GM23338 (cell line): ENCODE measurements at regions not wholly inside any gene's neighbourhood (a gene's known extent, or its start where the extent isn't known, plus 50 kb on each side); places are given as distances from the start of the nearest gene placed in this dataset.
A peak's percentile ranks its signal among the peaks of the same experiment; 100 is the strongest.
"Not testable (repeated sequence)": the region's sequence is repeated elsewhere in the genome, so short reads cannot be mapped to it uniquely, and the experiment has no call there.

ENCODE experiments used
- ATAC-seq: fragments of 200-7000 bp; cut with Tn5 transposase; 3 replicates; pipeline ENCODE4 v1.9.1; 2020
- DNase-seq: peaks from one replicate; pipeline ENCODE4 v3.0.0-alpha.2; 2015; ENCODE audit warnings: low spot score
- H2AFZ ChIP-seq: fragments of 200-600 bp; sonication (generic); 2 replicates; pipeline ENCODE4 v1.8.0; 2016; ENCODE audit warnings: antibody characterized with exemption, mild to moderate bottlenecking, moderate library complexity
- H3F3A ChIP-seq: fragments of 200-600 bp; sonication (generic); replicated peaks from 2 replicates; pipeline ENCODE4 v1.8.0; 2017; ENCODE audit warnings: antibody characterized with exemption, mixed run types, low read depth
- H3K27ac ChIP-seq: fragments of 200-600 bp; sonication (generic); 2 replicates; pipeline ENCODE4 v1.6.1; 2016; ENCODE audit warnings: low read depth
- H3K27me3 ChIP-seq: fragments of 200-600 bp; sonication (generic); 2 replicates; pipeline ENCODE4 v1.8.0; 2016; ENCODE audit warnings: mild to moderate bottlenecking, mixed run types, moderate library complexity; ENCODE audit not compliant: insufficient read depth
- H3K36me3 ChIP-seq: fragments of 200-600 bp; sonication (generic); 2 replicates; pipeline ENCODE4 v1.8.0; 2016; ENCODE audit warnings: mild to moderate bottlenecking; ENCODE audit not compliant: insufficient read depth
- H3K4me1 ChIP-seq: fragments of 200-600 bp; sonication (generic); 2 replicates; pipeline ENCODE4 v1.8.0; 2016; ENCODE audit warnings: mild to moderate bottlenecking, moderate library complexity; ENCODE audit not compliant: insufficient read depth
- H3K4me2 ChIP-seq: fragments of 200-600 bp; sonication (generic); 2 replicates; pipeline ENCODE4 v1.7.1; 2017; ENCODE audit warnings: mixed run types
- H3K4me3 ChIP-seq: fragments of 200-600 bp; sonication (generic); 2 replicates; pipeline ENCODE4 v1.6.1; 2016; ENCODE audit warnings: mixed run types
- H3K79me2 ChIP-seq: fragments of 200-600 bp; sonication (generic); replicated peaks from 2 replicates; pipeline ENCODE4 v1.8.0; 2017; ENCODE audit warnings: mild to moderate bottlenecking; ENCODE audit not compliant: insufficient read depth
- H3K9me2 ChIP-seq: fragments of 200-600 bp; sonication (generic); 2 replicates; pipeline ENCODE4 v1.8.0; 2017; ENCODE audit not compliant: insufficient read depth
- H4K20me1 ChIP-seq: fragments of 200-600 bp; sonication (generic); replicated peaks from 2 replicates; pipeline ENCODE4 v1.8.0; 2017; ENCODE audit warnings: mild to moderate bottlenecking; ENCODE audit not compliant: insufficient read depth
- H3K27ac Mint-ChIP-seq: 2 replicates; pipeline ENCODE4 v1.8.0; 2020; ENCODE audit warnings: inconsistent platforms, mild to moderate bottlenecking, moderate library complexity, mixed read lengths
- H3K27me3 Mint-ChIP-seq: 3 replicates; pipeline ENCODE4 v1.8.0; 2022; ENCODE audit warnings: low read depth, mild to moderate bottlenecking, moderate library complexity, mixed read lengths, inconsistent platforms; ENCODE audit not compliant: insufficient read depth, poor library complexity
- H3K36me3 Mint-ChIP-seq: 3 replicates; pipeline ENCODE4 v1.8.0; 2021; ENCODE audit warnings: low read depth, mild to moderate bottlenecking, inconsistent platforms, moderate library complexity, mixed read lengths
- H3K4me1 Mint-ChIP-seq: 3 replicates; pipeline ENCODE4 v1.8.0; 2020; ENCODE audit warnings: mild to moderate bottlenecking, inconsistent platforms, mixed read lengths
- H3K4me3 Mint-ChIP-seq: 3 replicates; pipeline ENCODE4 v1.8.0; 2021; ENCODE audit warnings: moderate library complexity, mild to moderate bottlenecking, inconsistent platforms, mixed read lengths
- H3K9me3 Mint-ChIP-seq: 3 replicates; pipeline ENCODE4 v1.8.0; 2020; ENCODE audit warnings: moderate library complexity, mild to moderate bottlenecking, inconsistent platforms, mixed read lengths
- CREB1 ChIP-seq: fragments of 250-450 bp; sonication (Bioruptor Pico); IDR thresholded peaks from 2 replicates; pipeline ENCODE4 v1.5.0; 2020; ENCODE audit warnings: low read depth, mild to moderate bottlenecking, moderate library complexity
- EZH2 ChIP-seq: fragments of 200-600 bp; sonication (generic); IDR thresholded peaks from one replicate; pipeline ENCODE4 v1.8.0; 2017; ENCODE audit warnings: antibody characterized with exemption, mild to moderate bottlenecking, low read depth; ENCODE audit not compliant: unreplicated experiment
- EZH2phosphoT487 ChIP-seq: fragments of 200-600 bp; sonication (generic); IDR thresholded peaks from one replicate; pipeline ENCODE4 v1.8.1; 2018; ENCODE audit warnings: antibody characterized with exemption; ENCODE audit not compliant: unreplicated experiment
- JUNB ChIP-seq: IDR thresholded peaks from one replicate; pipeline ENCODE4 v1.6.1; 2016; ENCODE audit warnings: antibody characterized with exemption; ENCODE audit not compliant: unreplicated experiment
- POLR2AphosphoS5 ChIP-seq: IDR thresholded peaks from 2 replicates; pipeline ENCODE4 v1.6.1; 2016; ENCODE audit warnings: antibody characterized with exemption, low read depth
- TF ChIP-seq, protein P1 (sequence below): IDR thresholded peaks from one replicate; pipeline ENCODE4 v1.6.1; 2018; ENCODE audit warnings: antibody characterized with exemption; ENCODE audit not compliant: unreplicated experiment
- TF ChIP-seq, protein P2 (sequence below), 2 experiments: fragments of 200-600 bp in 1 of 2; sonication (generic) in 1 of 2; conservative IDR thresholded peaks; 2 replicates each; pipeline versions ENCODE4 v1.5.1 to v1.6.1; 2016 to 2017; ENCODE audit warnings: antibody characterized with exemption in 2 of 2, low read depth in 2 of 2, mild to moderate bottlenecking in 2 of 2, moderate library complexity in 1 of 2

DNA sequence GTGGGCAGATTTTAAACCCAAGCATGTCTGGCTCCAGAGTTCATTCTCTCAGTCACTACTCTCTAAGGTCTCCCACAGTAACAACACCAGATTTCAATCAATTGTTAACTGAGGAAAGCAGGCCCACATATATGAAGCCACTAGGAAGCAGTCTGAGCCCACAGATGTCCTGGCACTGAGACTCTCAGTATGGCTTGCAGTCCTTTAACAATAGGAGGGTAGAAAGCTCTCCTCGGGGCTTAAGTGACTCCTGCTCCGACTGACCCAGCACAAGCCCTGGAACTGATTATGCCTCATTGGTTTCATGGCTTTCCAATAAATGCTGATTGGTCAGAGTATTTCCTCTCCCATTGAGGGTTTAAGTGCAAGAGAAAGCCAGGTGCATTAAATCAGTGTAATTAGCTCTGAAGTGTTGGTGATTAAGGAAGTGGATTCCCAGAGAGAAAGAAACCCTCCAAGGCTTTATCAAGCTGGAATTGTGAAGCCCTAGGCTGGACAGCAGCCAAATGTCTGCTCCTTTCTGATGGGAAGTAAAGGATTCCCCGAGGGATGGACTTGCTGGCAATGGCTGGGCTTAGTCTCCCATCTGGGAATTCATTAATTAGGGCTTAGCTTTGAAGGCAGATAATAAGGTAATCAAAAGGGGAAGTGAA, 76.6 kb upstream of the PROKR2 start:
- Histone ChIP-seq H3K27ac (no peak overlapping the region), H3K79me2 (no peaks in the 10 kb centered on the region), H3K27me3 (no peaks in the 10 kb centered on the region), H2AFZ (no peak overlapping the region), H3K9me2 (no peaks in the 10 kb centered on the region), H3K4me1 (peaks cover 4% of the 10 kb centered on the region; the same call in 1 of the 2 replicates), H3K4me2 (no peak overlapping the region), H3K4me3 (no peak overlapping the region), H3F3A (no peaks in the 10 kb centered on the region), H3K36me3 (no peaks in the 10 kb centered on the region), H4K20me1 (no peaks in the 10 kb centered on the region)
- no peak overlapping the region for H3K4me3 Mint-ChIP-seq
- H3K9me3 Mint-ChIP-seq, result no peaks in the 10 kb centered on the region; the same call in 2 of the 3 replicates
- TF ChIP-seq, protein P1, sequence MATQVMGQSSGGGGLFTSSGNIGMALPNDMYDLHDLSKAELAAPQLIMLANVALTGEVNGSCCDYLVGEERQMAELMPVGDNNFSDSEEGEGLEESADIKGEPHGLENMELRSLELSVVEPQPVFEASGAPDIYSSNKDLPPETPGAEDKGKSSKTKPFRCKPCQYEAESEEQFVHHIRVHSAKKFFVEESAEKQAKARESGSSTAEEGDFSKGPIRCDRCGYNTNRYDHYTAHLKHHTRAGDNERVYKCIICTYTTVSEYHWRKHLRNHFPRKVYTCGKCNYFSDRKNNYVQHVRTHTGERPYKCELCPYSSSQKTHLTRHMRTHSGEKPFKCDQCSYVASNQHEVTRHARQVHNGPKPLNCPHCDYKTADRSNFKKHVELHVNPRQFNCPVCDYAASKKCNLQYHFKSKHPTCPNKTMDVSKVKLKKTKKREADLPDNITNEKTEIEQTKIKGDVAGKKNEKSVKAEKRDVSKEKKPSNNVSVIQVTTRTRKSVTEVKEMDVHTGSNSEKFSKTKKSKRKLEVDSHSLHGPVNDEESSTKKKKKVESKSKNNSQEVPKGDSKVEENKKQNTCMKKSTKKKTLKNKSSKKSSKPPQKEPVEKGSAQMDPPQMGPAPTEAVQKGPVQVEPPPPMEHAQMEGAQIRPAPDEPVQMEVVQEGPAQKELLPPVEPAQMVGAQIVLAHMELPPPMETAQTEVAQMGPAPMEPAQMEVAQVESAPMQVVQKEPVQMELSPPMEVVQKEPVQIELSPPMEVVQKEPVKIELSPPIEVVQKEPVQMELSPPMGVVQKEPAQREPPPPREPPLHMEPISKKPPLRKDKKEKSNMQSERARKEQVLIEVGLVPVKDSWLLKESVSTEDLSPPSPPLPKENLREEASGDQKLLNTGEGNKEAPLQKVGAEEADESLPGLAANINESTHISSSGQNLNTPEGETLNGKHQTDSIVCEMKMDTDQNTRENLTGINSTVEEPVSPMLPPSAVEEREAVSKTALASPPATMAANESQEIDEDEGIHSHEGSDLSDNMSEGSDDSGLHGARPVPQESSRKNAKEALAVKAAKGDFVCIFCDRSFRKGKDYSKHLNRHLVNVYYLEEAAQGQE, result peak; percentile 8
- TF ChIP-seq POLR2AphosphoS5 (no peak), CREB1 (CRISPR knock-in tag) (no peak), JUNB (no peak)
- TF ChIP-seq, protein P2, sequence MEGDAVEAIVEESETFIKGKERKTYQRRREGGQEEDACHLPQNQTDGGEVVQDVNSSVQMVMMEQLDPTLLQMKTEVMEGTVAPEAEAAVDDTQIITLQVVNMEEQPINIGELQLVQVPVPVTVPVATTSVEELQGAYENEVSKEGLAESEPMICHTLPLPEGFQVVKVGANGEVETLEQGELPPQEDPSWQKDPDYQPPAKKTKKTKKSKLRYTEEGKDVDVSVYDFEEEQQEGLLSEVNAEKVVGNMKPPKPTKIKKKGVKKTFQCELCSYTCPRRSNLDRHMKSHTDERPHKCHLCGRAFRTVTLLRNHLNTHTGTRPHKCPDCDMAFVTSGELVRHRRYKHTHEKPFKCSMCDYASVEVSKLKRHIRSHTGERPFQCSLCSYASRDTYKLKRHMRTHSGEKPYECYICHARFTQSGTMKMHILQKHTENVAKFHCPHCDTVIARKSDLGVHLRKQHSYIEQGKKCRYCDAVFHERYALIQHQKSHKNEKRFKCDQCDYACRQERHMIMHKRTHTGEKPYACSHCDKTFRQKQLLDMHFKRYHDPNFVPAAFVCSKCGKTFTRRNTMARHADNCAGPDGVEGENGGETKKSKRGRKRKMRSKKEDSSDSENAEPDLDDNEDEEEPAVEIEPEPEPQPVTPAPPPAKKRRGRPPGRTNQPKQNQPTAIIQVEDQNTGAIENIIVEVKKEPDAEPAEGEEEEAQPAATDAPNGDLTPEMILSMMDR (conservative IDR thresholded peaks at IDR 0.05; ENCODE audit: low read depth in 2 of 2), result no peak
- no peaks in the 10 kb centered on the region for H3K36me3 Mint-ChIP-seq
- H3K4me1 Mint-ChIP-seq, result peaks cover 6% of the 10 kb centered on the region; the same call in 2 of the 3 replicates
- no peaks in the 10 kb centered on the region for H3K27me3 Mint-ChIP-seq
- no peak overlapping the region for H3K27ac Mint-ChIP-seq
- DNase-seq (no peak), ATAC-seq (no peak; the same call in 2 of the 3 replicates)

DNA sequence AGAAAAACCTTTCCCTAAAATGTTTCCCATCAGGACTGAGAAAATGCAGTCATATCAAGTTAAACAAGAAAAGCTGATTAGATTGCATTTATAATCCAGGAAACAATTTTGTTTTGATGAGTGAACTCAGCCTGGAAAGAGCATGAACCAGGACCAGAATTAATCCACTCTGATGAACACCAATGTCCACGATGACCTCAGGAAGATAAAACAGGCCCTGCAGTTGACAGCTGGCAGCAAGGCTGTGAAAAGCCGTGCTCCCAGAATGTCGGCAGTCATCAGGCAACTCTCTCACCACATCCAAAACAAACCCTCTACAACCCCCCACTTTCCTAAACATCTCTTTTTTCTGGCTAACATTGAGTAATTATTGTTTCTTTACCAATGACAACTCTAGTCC, 74.0 kb upstream of the PROKR2 start:
- Histone ChIP-seq H3K4me2 (no peak overlapping the region), H3K27me3 (no peaks in the 10 kb centered on the region), H2AFZ (no peak overlapping the region), H3K79me2 (no peaks in the 10 kb centered on the region), H3K4me3 (no peak overlapping the region), H4K20me1 (no peaks in the 10 kb centered on the region), H3K4me1 (peaks cover 4% of the 10 kb centered on the region; the same call in 1 of the 2 replicates), H3K36me3 (no peaks in the 10 kb centered on the region), H3K9me2 (no peaks in the 10 kb centered on the region), H3K27ac (no peak overlapping the region), H3F3A (no peaks in the 10 kb centered on the region)
- DNase-seq (no peak), ATAC-seq (no peak)
- Mint-ChIP-seq H3K27me3 (no peaks in the 10 kb centered on the region), H3K4me1 (peaks cover 6% of the 10 kb centered on the region; the same call in 2 of the 3 replicates), H3K9me3 (no peaks in the 10 kb centered on the region; the same call in 2 of the 3 replicates), H3K4me3 (no peak overlapping the region), H3K36me3 (no peaks in the 10 kb centered on the region), H3K27ac (no peak overlapping the region)
- TF ChIP-seq JUNB (no peak), EZH2phosphoT487 (no peak), POLR2AphosphoS5 (no peak), EZH2 (no peak)

DNA sequence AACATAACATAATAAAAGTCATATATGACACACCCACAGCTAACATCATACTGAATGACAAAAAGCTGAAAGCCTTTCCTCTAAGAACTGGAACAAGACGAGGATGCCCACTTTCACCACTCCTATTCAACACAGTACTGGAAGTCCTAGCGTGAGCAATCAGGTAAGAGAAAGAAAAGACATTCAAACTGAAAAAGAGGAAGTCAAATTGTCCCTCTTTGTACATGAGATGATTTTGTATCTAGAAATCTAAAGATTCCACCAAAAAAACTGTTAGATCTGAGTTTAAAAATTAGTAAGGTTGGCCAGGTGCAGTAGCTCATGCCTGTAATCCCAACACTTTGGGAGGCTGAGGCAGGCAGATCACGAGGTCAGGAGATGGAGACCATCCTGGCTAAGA, 70.1 kb upstream of the PROKR2 start:
- H3K27ac Mint-ChIP-seq, H3K4me3 Mint-ChIP-seq, H3K4me1 ChIP-seq, H3K36me3 ChIP-seq, H3K9me3 Mint-ChIP-seq, ATAC-seq, H3K27ac ChIP-seq, H3K36me3 Mint-ChIP-seq, H3K4me3 ChIP-seq, H3K79me2 ChIP-seq, DNase-seq, H3K27me3 Mint-ChIP-seq, H3K9me2 ChIP-seq, H3F3A ChIP-seq, H3K27me3 ChIP-seq, H2AFZ ChIP-seq, H3K4me1 Mint-ChIP-seq, H4K20me1 ChIP-seq, H3K4me2 ChIP-seq: not testable (repeated sequence)

DNA sequence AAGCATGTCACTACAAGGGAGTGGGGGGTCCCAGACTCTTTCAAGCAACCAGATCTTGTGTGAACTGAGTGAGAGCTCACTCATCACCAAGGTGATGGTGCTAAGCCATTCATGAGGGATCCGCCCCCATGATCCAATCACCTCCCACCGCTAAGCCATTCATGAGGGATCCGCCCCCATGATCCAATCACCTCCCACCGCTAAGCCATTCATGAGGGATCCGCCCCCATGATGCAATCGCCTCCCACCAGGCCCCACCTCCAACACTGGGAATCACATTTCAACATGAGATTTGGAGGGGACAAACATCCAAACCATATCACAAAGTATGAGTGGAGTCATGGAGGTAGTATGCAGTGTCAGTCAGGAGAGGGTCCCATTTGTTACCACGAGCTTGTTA, 64.8 kb upstream of the PROKR2 start:
- H3K27ac Mint-ChIP-seq, result 0 out of 2 replicates have a peak overlapping the region, but pooled peaks have one; percentile 70
- not testable (repeated sequence) for H3K36me3 ChIP-seq

More for the DNA sequence above, 64.8 kb upstream of the PROKR2 start:
- H3K36me3 Mint-ChIP-seq, H3K9me3 Mint-ChIP-seq, H3K4me1 ChIP-seq, H3K27ac ChIP-seq, H3K27me3 ChIP-seq, H3K4me3 ChIP-seq, DNase-seq, H4K20me1 ChIP-seq, H3K4me3 Mint-ChIP-seq, H3K4me2 ChIP-seq, H3F3A ChIP-seq, H3K4me1 Mint-ChIP-seq, H3K79me2 ChIP-seq, H3K27me3 Mint-ChIP-seq: not testable (repeated sequence)
- peak; percentile 30; the same call in 1 of the 3 replicates for ATAC-seq
- Histone ChIP-seq H3K9me2 (0 out of 2 replicates have a peak, but pooled peaks cover 11% of the 10 kb centered on the region), H2AFZ (0 out of 2 replicates have a peak overlapping the region, but pooled peaks have one; percentile 0)
